ENCODE measurements at regions not wholly inside any gene's neighbourhood (a gene's known extent, or its start where the extent isn't known, plus 50 kb on each side); places are given as distances from the start of the nearest gene placed in this dataset.

GRCh38 chr2:204187229-204188083 is 250.9 kb downstream of the ICOS start:
- no peak for TF ChIP-seq POLR2AphosphoS5 (IDR thresholded peaks at IDR 0.05)
- TF ChIP-seq, protein P1, sequence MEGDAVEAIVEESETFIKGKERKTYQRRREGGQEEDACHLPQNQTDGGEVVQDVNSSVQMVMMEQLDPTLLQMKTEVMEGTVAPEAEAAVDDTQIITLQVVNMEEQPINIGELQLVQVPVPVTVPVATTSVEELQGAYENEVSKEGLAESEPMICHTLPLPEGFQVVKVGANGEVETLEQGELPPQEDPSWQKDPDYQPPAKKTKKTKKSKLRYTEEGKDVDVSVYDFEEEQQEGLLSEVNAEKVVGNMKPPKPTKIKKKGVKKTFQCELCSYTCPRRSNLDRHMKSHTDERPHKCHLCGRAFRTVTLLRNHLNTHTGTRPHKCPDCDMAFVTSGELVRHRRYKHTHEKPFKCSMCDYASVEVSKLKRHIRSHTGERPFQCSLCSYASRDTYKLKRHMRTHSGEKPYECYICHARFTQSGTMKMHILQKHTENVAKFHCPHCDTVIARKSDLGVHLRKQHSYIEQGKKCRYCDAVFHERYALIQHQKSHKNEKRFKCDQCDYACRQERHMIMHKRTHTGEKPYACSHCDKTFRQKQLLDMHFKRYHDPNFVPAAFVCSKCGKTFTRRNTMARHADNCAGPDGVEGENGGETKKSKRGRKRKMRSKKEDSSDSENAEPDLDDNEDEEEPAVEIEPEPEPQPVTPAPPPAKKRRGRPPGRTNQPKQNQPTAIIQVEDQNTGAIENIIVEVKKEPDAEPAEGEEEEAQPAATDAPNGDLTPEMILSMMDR (IDR thresholded peaks at IDR 0.05): no peak

Data from esophagus muscularis mucosa (tissue), 3 donors.